ENCODE measurements at regions not wholly inside any gene's neighbourhood (a gene's known extent, or its start where the extent isn't known, plus 50 kb on each side); places are given as distances from the start of the nearest gene placed in this dataset.

DNA sequence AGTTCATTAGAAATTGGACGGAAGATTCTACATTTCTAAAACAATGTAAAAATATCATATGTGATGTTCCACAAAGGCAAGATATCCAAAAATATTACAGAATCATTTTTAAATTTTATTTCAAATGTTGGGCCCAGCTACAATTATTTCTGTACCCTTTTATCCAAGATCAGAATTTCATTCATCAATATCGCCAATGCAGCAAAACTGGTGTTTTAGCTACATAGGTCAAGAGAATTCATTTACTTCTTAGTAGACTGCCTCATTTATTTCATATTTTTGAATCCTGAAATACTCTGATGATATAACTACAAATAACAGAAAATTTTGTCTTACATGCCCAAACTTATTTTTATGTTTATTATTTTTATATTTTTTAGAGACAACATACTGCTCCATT is 143.1 kb downstream of the CMPK2 start:
- H2AFZ ChIP-seq (ENCODE audit: low read length), result no peak overlapping the region
- CTCF ChIA-PET (ENCODE audit: low intra/inter-chr PET ratio, low total read pairs), result no interaction called here
- POLR2A ChIA-PET, result no interaction called here
- H3K27me3 ChIP-seq (ENCODE audit: control insufficient read depth in 1 of 2, insufficient read depth in 2 of 2, low read length in 2 of 2), result no peaks in the 10 kb centered on the region
- no peak overlapping the region for H3K4me3 ChIP-seq (replicated peaks in 1 of 3; ENCODE audit: insufficient read depth in 1 of 3, low read depth in 2 of 3, low read length in 3 of 3)
- no peak overlapping the region for H3K27ac ChIP-seq (ENCODE audit: extremely low read length, insufficient read depth, low read length)
- H3K4me2 ChIP-seq (ENCODE audit: low read depth, low read length), result no peak overlapping the region
- no peaks in the 10 kb centered on the region for H3K36me3 ChIP-seq (replicated peaks in 1 of 2; ENCODE audit: control insufficient read depth in 1 of 2, insufficient read depth in 2 of 2, low read length in 2 of 2)
- no TSS peak for BruUV-seq (replicated peaks)
- no peaks in the 10 kb centered on the region for H3K79me2 ChIP-seq (ENCODE audit: insufficient read depth, low read length)
- no peak overlapping the region for H3K9ac ChIP-seq (ENCODE audit: insufficient read depth, low read depth, low read length)
- H4K20me1 ChIP-seq (ENCODE audit: insufficient read depth, low read length), result no peaks in the 10 kb centered on the region
- FAIRE-seq (no peak), ATAC-seq (no peak), DNase-seq (ENCODE audit: low spot score) (no peak)
- no peak for TF ChIP-seq ZSCAN9 (CRISPR knock-in tag; IDR thresholded peaks at IDR 0.05; ENCODE audit: borderline replicate concordance)
- TF ChIP-seq MAFK (conservative IDR thresholded peaks at IDR 0.05 in 1 of 2, IDR thresholded peaks at IDR 0.05 in 1 of 2; ENCODE audit: low read length in 2 of 2), result peak; percentile 55 to 60
- TF ChIP-seq MAFF (IDR thresholded peaks at IDR 0.05; ENCODE audit: low read depth, low read length), result peak; percentile 53; the same call in 1 of the 2 replicates
- no peaks in the 10 kb centered on the region for H3K4me1 ChIP-seq (ENCODE audit: insufficient read depth, low read length)
- WGBS (ENCODE audit: low lambda C conversion rate), result 93% methylated on average over 2 of the region's 2 CpGs
- no peaks in the 10 kb centered on the region for H3K9me3 ChIP-seq (ENCODE audit: low read length)
- in situ Hi-C loops (cut with HindIII; ENCODE audit: extremely low pct_ligation_motif_present, low pct_unique_long_range_greater_than_20kb), result no loop called here
- intact Hi-C loops (cut with micrococcal nuclease; ENCODE audit: unreplicated experiment), result no loop called here

DNA sequence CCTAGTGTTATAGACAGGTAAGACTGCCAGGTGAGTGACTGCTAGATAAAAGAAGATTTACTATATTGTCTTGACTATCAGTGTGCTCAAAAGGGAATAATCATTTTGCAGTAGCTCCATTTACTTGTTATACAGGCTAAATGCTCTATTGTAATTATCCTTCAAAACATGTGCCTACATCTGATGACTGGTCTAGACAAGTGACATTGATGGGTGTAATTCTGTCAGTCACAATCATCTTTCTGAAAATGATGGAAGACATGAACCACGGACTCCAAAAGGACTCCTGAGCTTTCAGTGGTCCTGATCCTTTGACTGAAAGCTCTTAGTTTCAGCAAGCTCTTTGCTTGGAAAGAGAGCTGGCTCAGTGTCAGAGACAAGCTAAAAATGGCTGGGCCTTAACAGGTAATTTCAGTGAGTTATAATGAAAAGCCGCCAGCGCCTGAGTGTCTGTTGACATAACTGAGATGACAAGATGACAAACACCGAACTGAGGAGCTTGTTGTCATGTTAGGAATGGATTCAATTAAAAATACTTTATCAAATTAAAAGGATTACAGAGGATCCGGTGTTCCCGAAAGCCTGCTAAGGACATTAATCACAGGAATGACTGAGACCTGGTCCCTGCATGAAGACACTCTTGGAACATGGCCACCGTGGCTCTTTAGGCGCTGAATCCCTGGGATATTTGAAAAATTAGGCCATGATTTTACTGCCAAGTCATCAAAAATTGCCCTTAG is 141.7 kb downstream of the CMPK2 start:
- Histone ChIP-seq H3K4me3 (replicated peaks in 1 of 3; ENCODE audit: insufficient read depth in 1 of 3, low read depth in 2 of 3, low read length in 3 of 3) (no peak overlapping the region), H3K9ac (ENCODE audit: insufficient read depth, low read depth, low read length) (no peak overlapping the region), H3K36me3 (replicated peaks in 1 of 2; ENCODE audit: control insufficient read depth in 1 of 2, insufficient read depth in 2 of 2, low read length in 2 of 2) (no peaks in the 10 kb centered on the region), H3K79me2 (ENCODE audit: insufficient read depth, low read length) (no peaks in the 10 kb centered on the region), H3K4me2 (ENCODE audit: low read depth, low read length) (no peak overlapping the region), H3K9me3 (ENCODE audit: low read length) (no peaks in the 10 kb centered on the region), H4K20me1 (ENCODE audit: insufficient read depth, low read length) (no peaks in the 10 kb centered on the region), H2AFZ (ENCODE audit: low read length) (no peak overlapping the region), H3K27ac (ENCODE audit: extremely low read length, insufficient read depth, low read length) (no peak overlapping the region), H3K4me1 (ENCODE audit: insufficient read depth, low read length) (no peaks in the 10 kb centered on the region), H3K27me3 (ENCODE audit: control insufficient read depth in 1 of 2, insufficient read depth in 2 of 2, low read length in 2 of 2) (no peaks in the 10 kb centered on the region)
- WGBS (ENCODE audit: low lambda C conversion rate), result 2% methylated on average over 8 of the region's 8 CpGs
- ChIA-PET CTCF (ENCODE audit: low intra/inter-chr PET ratio, low total read pairs) (no interaction called here), POLR2A (no interaction called here)
- ATAC-seq, result no peak
- no peak for DNase-seq (ENCODE audit: low spot score)
- in situ Hi-C loops (cut with HindIII; ENCODE audit: extremely low pct_ligation_motif_present, low pct_unique_long_range_greater_than_20kb), result no loop called here
- intact Hi-C loops (cut with micrococcal nuclease; ENCODE audit: unreplicated experiment), result no loop called here
- BruUV-seq (replicated peaks), result no TSS peak
- no peak for FAIRE-seq
- TF ChIP-seq ADNP (CRISPR knock-in tag; IDR thresholded peaks at IDR 0.05) (no peak), ZNF513 (CRISPR knock-in tag; conservative IDR thresholded peaks at IDR 0.05) (no peak), MAFF (IDR thresholded peaks at IDR 0.05; ENCODE audit: low read depth, low read length) (peak; percentile 98), MAFK (conservative IDR thresholded peaks at IDR 0.05 in 1 of 2, IDR thresholded peaks at IDR 0.05 in 1 of 2; ENCODE audit: low read length in 2 of 2) (peak; percentile 96 to 98)

All from HepG2 (cell line).